ENCODE measurements at regions not wholly inside any gene's neighbourhood (a gene's known extent, or its start where the extent isn't known, plus 50 kb on each side); places are given as distances from the start of the nearest gene placed in this dataset.

DNA sequence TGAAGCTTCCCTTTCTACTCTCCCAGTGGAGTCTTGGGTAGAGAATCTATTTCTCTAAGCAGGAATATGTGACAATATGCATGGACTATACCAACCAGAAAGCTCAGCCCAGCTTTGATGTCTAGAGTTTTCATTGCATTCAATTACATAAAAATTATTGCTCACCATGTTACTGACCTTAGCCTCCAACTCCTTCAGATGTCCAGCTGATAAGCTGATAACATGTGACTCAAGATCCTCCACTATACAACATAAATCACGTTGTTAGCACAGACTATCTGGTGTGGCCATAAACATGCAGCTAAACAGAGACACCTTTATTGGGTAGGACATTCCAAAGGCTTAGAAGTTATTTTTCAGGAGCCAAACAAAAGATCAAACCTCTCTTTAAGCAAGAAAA, 1168.2 kb downstream of the CDH12 start:
- H3K4me3 ChIP-seq (ENCODE audit: low read depth, low read length): no peak overlapping the region
- TF ChIP-seq, protein P1, sequence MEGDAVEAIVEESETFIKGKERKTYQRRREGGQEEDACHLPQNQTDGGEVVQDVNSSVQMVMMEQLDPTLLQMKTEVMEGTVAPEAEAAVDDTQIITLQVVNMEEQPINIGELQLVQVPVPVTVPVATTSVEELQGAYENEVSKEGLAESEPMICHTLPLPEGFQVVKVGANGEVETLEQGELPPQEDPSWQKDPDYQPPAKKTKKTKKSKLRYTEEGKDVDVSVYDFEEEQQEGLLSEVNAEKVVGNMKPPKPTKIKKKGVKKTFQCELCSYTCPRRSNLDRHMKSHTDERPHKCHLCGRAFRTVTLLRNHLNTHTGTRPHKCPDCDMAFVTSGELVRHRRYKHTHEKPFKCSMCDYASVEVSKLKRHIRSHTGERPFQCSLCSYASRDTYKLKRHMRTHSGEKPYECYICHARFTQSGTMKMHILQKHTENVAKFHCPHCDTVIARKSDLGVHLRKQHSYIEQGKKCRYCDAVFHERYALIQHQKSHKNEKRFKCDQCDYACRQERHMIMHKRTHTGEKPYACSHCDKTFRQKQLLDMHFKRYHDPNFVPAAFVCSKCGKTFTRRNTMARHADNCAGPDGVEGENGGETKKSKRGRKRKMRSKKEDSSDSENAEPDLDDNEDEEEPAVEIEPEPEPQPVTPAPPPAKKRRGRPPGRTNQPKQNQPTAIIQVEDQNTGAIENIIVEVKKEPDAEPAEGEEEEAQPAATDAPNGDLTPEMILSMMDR (conservative IDR thresholded peaks at IDR 0.05; ENCODE audit: low read depth, low read length): no peak
- no peak for DNase-seq (ENCODE audit: low read depth)

DNA sequence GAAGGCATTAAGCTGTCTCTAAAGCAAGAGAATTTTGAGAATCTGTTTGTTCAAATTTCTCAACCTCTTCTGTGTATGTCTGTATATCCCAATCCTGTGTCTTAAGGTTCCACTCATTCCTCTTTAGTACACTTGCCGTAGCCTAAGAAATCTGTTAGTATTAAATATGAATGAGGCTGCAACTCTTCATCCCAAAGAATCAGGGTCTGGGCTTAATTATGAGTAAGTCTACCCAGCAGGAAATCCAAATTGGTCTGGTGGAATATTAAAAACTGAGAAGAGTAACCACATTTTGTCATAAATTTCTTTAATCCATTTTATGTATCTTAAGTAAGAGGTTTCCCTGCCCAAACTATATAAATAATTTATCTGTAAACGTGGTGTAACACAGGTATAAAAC, 1171.2 kb downstream of the CDH12 start:
- TF ChIP-seq, protein P1 (conservative IDR thresholded peaks at IDR 0.05; ENCODE audit: low read depth, low read length): no peak
- H3K4me3 ChIP-seq (ENCODE audit: low read depth, low read length): no peak overlapping the region
- no peak for DNase-seq (ENCODE audit: low read depth)

DNA sequence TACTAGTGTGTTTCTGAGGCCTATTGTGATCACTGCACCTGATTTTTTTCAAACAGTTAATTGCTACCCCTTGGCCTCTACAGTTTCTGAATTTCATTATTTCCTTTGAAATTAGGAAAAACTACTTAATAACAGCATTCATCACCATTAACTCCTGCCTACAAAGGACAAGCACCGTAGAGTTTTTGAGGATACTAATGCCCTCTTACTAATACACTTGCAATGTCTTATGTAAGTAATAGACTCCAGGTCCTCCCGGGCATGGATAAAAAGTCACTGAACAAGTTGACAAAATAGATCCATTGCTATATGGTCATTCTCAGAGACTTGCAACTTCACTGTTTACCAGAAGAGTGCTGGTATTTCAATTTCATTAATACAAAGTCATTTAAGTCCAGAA, 1172.5 kb downstream of the CDH12 start:
- no peak overlapping the region for H3K4me3 ChIP-seq (ENCODE audit: low read depth, low read length)
- peak; percentile 9 for DNase-seq (ENCODE audit: low read depth)
- TF ChIP-seq, protein P1 (conservative IDR thresholded peaks at IDR 0.05; ENCODE audit: low read depth, low read length): no peak

DNA sequence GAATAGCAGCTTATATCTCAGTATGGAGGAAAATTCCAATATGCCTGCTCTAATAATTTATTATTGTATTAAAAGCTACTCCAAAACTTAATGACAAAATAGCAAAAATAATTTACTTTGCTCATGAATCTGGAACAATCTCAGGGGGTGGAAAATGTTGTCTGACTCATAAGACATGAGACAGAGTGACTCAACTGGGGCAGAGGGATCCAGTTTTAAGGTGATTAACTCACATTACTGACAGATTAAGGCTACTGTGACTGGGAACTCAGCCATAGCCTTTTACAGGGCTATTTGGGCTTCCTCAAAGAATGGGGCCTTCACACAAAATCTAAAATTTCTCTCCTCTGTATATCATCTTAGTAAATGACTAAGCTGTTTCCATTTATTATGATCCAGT, 1172.9 kb downstream of the CDH12 start:
- TF ChIP-seq, protein P1 (conservative IDR thresholded peaks at IDR 0.05; ENCODE audit: low read depth, low read length): no peak
- peak; percentile 83 for DNase-seq (ENCODE audit: low read depth)
- no peak overlapping the region for H3K4me3 ChIP-seq (ENCODE audit: low read depth, low read length)

DNA sequence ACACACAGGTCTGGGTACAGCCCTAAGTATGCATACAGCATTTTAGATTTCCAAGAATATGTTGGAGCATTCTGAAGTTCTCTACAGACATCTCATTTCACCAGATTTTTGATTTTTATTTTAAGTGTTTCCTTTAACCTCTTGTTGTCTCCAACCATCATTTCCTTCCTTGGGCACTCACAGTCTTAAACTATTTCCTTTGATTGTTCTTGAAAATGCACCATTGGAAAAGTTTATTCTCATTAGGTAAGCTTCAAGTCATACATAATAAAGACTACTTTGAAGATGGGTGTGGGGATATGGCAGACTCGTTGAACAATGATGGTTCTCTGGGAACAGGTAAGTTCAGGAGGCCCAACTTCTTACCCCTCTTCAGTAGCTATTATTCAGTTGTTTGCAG, 1174.6 kb downstream of the CDH12 start:
- H3K4me3 ChIP-seq (ENCODE audit: low read depth, low read length): no peak overlapping the region
- no peak for DNase-seq (ENCODE audit: low read depth)
- TF ChIP-seq, protein P1 (conservative IDR thresholded peaks at IDR 0.05; ENCODE audit: low read depth, low read length): no peak

DNA sequence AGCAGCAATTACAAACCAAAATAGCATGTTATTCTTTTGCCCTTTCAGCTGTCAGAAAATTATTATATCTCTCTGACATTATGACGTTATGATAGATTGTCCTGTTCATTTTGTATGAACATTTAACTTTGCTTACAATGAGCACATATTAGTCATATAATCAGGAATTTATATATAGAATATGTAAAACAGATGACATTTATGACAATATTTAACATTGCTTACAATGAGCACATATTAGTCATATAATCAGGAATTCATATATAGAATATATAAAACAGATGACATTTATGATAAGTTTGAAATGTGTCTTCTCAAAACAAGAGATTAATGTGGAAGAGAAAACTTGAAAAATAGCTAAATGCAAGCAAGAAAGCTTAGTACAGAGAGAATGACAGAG, 1180.2 kb downstream of the CDH12 start:
- H3K4me3 ChIP-seq (ENCODE audit: low read depth, low read length): no peak overlapping the region
- no peak for DNase-seq (ENCODE audit: low read depth)
- TF ChIP-seq, protein P1 (conservative IDR thresholded peaks at IDR 0.05; ENCODE audit: low read depth, low read length): no peak

DNA sequence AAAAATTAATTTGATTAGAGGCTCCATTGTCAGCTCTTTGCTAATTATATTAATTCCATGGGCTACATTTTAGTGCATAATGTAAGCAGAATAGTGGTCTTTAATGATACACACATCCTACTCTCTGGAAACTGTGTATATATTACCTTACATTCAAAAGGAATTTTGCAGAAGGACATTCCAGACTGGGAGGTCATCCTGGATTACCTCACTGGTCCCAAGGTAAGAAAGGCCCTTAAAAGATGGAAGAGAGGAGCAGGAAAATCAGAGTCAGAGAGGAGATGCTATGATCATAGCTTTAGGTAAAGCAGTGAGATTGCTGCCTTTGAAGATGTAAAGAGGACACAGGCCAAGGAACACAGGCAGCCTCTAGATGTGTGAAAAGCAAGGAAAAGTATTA, 1180.8 kb downstream of the CDH12 start:
- DNase-seq (ENCODE audit: low read depth): no peak
- H3K4me3 ChIP-seq (ENCODE audit: low read depth, low read length): no peak overlapping the region
- TF ChIP-seq, protein P1 (conservative IDR thresholded peaks at IDR 0.05; ENCODE audit: low read depth, low read length): no peak

All from choroid plexus epithelial cell (primary cell).